Cardiac fibroblast (primary cell): ENCODE measurements at regions not wholly inside any gene's neighbourhood (a gene's known extent, or its start where the extent isn't known, plus 50 kb on each side); places are given as distances from the start of the nearest gene placed in this dataset.

Source experiments
- DNase-seq, 2 donors: peaks; one replicate each; pipeline versions ENCODE4 v3.0.0 to v3.0.0-alpha.2; 2010; ENCODE audit warnings: low read depth in 2 of 2
- H3K4me3 ChIP-seq, 2 donors: replicated peaks in 1 of 2; 1 replicate in 1 of 2; 2 replicates in 1 of 2; pipeline ENCODE4 v1.5.1; 2011; ENCODE audit warnings: low read depth in 2 of 2, low read length in 2 of 2, mild to moderate bottlenecking in 2 of 2, moderate library complexity in 1 of 2
- TF ChIP-seq, protein P1 (sequence below): IDR thresholded peaks from one replicate; pipeline ENCODE4 v1.5.1; 2011; ENCODE audit warnings: low read depth, mild to moderate bottlenecking, low read length, inconsistent platforms

- TF ChIP-seq, protein P1, sequence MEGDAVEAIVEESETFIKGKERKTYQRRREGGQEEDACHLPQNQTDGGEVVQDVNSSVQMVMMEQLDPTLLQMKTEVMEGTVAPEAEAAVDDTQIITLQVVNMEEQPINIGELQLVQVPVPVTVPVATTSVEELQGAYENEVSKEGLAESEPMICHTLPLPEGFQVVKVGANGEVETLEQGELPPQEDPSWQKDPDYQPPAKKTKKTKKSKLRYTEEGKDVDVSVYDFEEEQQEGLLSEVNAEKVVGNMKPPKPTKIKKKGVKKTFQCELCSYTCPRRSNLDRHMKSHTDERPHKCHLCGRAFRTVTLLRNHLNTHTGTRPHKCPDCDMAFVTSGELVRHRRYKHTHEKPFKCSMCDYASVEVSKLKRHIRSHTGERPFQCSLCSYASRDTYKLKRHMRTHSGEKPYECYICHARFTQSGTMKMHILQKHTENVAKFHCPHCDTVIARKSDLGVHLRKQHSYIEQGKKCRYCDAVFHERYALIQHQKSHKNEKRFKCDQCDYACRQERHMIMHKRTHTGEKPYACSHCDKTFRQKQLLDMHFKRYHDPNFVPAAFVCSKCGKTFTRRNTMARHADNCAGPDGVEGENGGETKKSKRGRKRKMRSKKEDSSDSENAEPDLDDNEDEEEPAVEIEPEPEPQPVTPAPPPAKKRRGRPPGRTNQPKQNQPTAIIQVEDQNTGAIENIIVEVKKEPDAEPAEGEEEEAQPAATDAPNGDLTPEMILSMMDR, result no peak
- no peak overlapping the region for H3K4me3 ChIP-seq
- DNase-seq, result no peak
Observed at GRCh38 chr15:58235961-58236360, 97.8 kb downstream of the AQP9 start.

GRCh38 chr15:58240191-58240932 is 102.2 kb downstream of the AQP9 start:
- no peak overlapping the region for H3K4me3 ChIP-seq
- DNase-seq, result no peak
- TF ChIP-seq, protein P1, result no peak

GRCh38 chr15:58241872-58242271 is 103.7 kb downstream of the AQP9 start:
- DNase-seq, result no peak
- no peak overlapping the region for H3K4me3 ChIP-seq
- TF ChIP-seq, protein P1, result no peak

GRCh38 chr15:58243070-58243469 is 104.9 kb downstream of the AQP9 start:
- H3K4me3 ChIP-seq, result no peak overlapping the region
- TF ChIP-seq, protein P1, result no peak
- no peak for DNase-seq

GRCh38 chr15:58244536-58244935 is 106.4 kb downstream of the AQP9 start:
- TF ChIP-seq, protein P1, result no peak
- no peak overlapping the region for H3K4me3 ChIP-seq
- DNase-seq, result no peak

DNA sequence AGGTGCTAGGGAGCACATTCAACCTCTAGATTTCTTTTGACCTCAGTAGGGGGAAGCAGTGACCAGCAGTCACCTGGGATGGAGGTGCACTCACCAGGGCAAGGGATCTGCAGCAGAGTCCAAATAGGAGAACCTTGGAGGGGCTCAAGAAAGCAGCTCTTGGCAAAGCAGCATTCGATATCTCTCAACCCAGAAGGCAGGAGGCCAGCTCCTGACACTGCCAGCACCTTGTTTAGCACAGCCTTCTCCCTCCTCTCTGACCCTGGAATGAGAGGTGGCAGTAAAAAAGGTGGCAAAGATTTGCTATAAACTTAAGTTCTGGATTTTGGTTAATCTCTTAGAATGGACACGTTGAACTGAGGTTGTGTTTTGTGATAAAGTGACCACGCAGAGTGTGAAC is 107.9 kb downstream of the AQP9 start:
- no peak for DNase-seq
- TF ChIP-seq, protein P1, result no peak
- no peak overlapping the region for H3K4me3 ChIP-seq
